Occipital lobe (tissue), 1 donor: ENCODE measurements at regions not wholly inside any gene's neighbourhood (a gene's known extent, or its start where the extent isn't known, plus 50 kb on each side); places are given as distances from the start of the nearest gene placed in this dataset.
"Not testable (repeated sequence)": the region's sequence is repeated elsewhere in the genome, so short reads cannot be mapped to it uniquely, and the experiment has no call there.

Source experiments
- DNase-seq: peaks from one replicate; lab custom pipeline; 2025; lab: John Stamatoyannopoulos, UW

- DNase-seq, result no peak
Observed at GRCh38 chr12:131448254-131448795, 262.6 kb upstream of the SFSWAP start.

- no peak for DNase-seq
Observed at GRCh38 chr12:131449027-131449426, 261.9 kb upstream of the SFSWAP start.

GRCh38 chr12:131452444-131452860 lies 258.4 kb upstream of the SFSWAP start:
- DNase-seq, result no peak

GRCh38 chr12:131454418-131455217 lies 256.3 kb upstream of the SFSWAP start:
- no peak for DNase-seq

- DNase-seq, result no peak
Observed at GRCh38 chr12:131455218-131455506, 255.7 kb upstream of the SFSWAP start.

- DNase-seq, result no peak
Observed at GRCh38 chr12:131455581-131456110, 255.2 kb upstream of the SFSWAP start.

- DNase-seq, result no peak
Observed at GRCh38 chr12:131456301-131457027, 254.4 kb upstream of the SFSWAP start.

- no peak for DNase-seq
Observed at GRCh38 chr12:131457028-131457310, 253.9 kb upstream of the SFSWAP start.

- no peak for DNase-seq
Observed at GRCh38 chr12:131457331-131458047, 253.4 kb upstream of the SFSWAP start.

GRCh38 chr12:131458048-131458374 lies 252.9 kb upstream of the SFSWAP start:
- no peak for DNase-seq

GRCh38 chr12:131458931-131459772 lies 251.7 kb upstream of the SFSWAP start:
- no peak for DNase-seq

GRCh38 chr12:131459773-131460365 lies 251.0 kb upstream of the SFSWAP start:
- DNase-seq, result no peak

- no peak for DNase-seq
Observed at GRCh38 chr12:131460520-131460919, 250.4 kb upstream of the SFSWAP start.

GRCh38 chr12:131461096-131461495 lies 249.8 kb upstream of the SFSWAP start:
- no peak for DNase-seq

- DNase-seq, result no peak
Observed at GRCh38 chr12:131463174-131463573, 247.7 kb upstream of the SFSWAP start.

- no peak for DNase-seq
Observed at GRCh38 chr12:131464081-131464480, 246.8 kb upstream of the SFSWAP start.

GRCh38 chr12:131466306-131466705 lies 244.6 kb upstream of the SFSWAP start:
- DNase-seq, result no peak

- DNase-seq, result no peak
Observed at GRCh38 chr12:131466932-131467331, 244.0 kb upstream of the SFSWAP start.

GRCh38 chr12:131468206-131468605 lies 242.7 kb upstream of the SFSWAP start:
- no peak for DNase-seq

- not testable (repeated sequence) for DNase-seq
Observed at GRCh38 chr12:131469945-131470344, 240.9 kb upstream of the SFSWAP start.
